ENCODE measurements at regions not wholly inside any gene's neighbourhood (a gene's known extent, or its start where the extent isn't known, plus 50 kb on each side); places are given as distances from the start of the nearest gene placed in this dataset.

- H3K4me1 ChIP-seq (ENCODE audit: insufficient read depth, low read length), result no peaks in the 10 kb centered on the region
- no peaks in the 10 kb centered on the region for H4K20me1 ChIP-seq (ENCODE audit: low read length)
- intact Hi-C loops (cut with micrococcal nuclease), result no loop called here
- no peaks in the 10 kb centered on the region for H3K27me3 ChIP-seq (ENCODE audit: low read length)
- no peak overlapping the region for H3K27ac ChIP-seq (ENCODE audit: low read length)
- ChIA-PET CTCF (no interaction called here), POLR2A (ENCODE audit: unreplicated experiment) (no interaction called here)
- no peak overlapping the region for H2AFZ ChIP-seq (ENCODE audit: low read length)
- no peaks in the 10 kb centered on the region for H3F3A ChIP-seq (ENCODE audit: low read length, unreplicated experiment)
- no TSS peak for BruUV-seq (replicated peaks)
- no peaks in the 10 kb centered on the region for H3K36me3 ChIP-seq (ENCODE audit: low read depth, low read length)
- TF ChIP-seq EZH2 (IDR thresholded peaks at IDR 0.05; ENCODE audit: low read length, unreplicated experiment), result no peak
- no peak for TF ChIP-seq CTCF (conservative IDR thresholded peaks at IDR 0.05; ENCODE audit: low read depth, low read length)
- no peak for TF ChIP-seq EZH2phosphoT487 (IDR thresholded peaks at IDR 0.05; ENCODE audit: borderline replicate concordance, low read length)
- no peak overlapping the region for H3K9ac ChIP-seq (ENCODE audit: low read length)
- H3K4me3 ChIP-seq (ENCODE audit: low read length), result no peak overlapping the region
- no peaks in the 10 kb centered on the region for H3K79me2 ChIP-seq (ENCODE audit: low read length)
- ATAC-seq (no peak), DNase-seq (no peak)
- no peaks in the 10 kb centered on the region for H3K9me2 ChIP-seq (replicated peaks; ENCODE audit: low read length)
- no peaks in the 10 kb centered on the region for H3K9me3 ChIP-seq (ENCODE audit: low read length)
- H3K4me2 ChIP-seq (ENCODE audit: low read length), result no peak overlapping the region
Observed at GRCh38 chr10:83937161-83937560, 202.1 kb upstream of the GHITM start.

GRCh38 chr10:83937826-83938225 lies 201.5 kb upstream of the GHITM start:
- CTCF ChIA-PET, result no interaction called here
- Histone ChIP-seq H2AFZ (ENCODE audit: low read length) (no peak overlapping the region), H3K4me3 (ENCODE audit: low read length) (no peak overlapping the region), H3K9me3 (ENCODE audit: low read length) (no peaks in the 10 kb centered on the region), H3K4me1 (ENCODE audit: insufficient read depth, low read length) (no peaks in the 10 kb centered on the region), H3K27me3 (ENCODE audit: low read length) (no peaks in the 10 kb centered on the region), H3K79me2 (ENCODE audit: low read length) (no peaks in the 10 kb centered on the region), H3K36me3 (ENCODE audit: low read depth, low read length) (no peaks in the 10 kb centered on the region), H3K27ac (ENCODE audit: low read length) (no peak overlapping the region), H3K9ac (ENCODE audit: low read length) (no peak overlapping the region), H3K9me2 (replicated peaks; ENCODE audit: low read length) (no peaks in the 10 kb centered on the region), H3F3A (ENCODE audit: low read length, unreplicated experiment) (no peaks in the 10 kb centered on the region), H4K20me1 (ENCODE audit: low read length) (no peaks in the 10 kb centered on the region), H3K4me2 (ENCODE audit: low read length) (no peak overlapping the region)
- DNase-seq (no peak), ATAC-seq (no peak)
- no TSS peak for BruUV-seq (replicated peaks)
- TF ChIP-seq EZH2 (IDR thresholded peaks at IDR 0.05; ENCODE audit: low read length, unreplicated experiment) (no peak), CTCF (conservative IDR thresholded peaks at IDR 0.05; ENCODE audit: low read depth, low read length) (no peak), EZH2phosphoT487 (IDR thresholded peaks at IDR 0.05; ENCODE audit: borderline replicate concordance, low read length) (no peak)
- intact Hi-C loops (cut with micrococcal nuclease), result no loop called here
- POLR2A ChIA-PET (ENCODE audit: unreplicated experiment), result no interaction called here

- Histone ChIP-seq H3K4me1 (ENCODE audit: insufficient read depth, low read length) (no peaks in the 10 kb centered on the region), H3F3A (ENCODE audit: low read length, unreplicated experiment) (no peaks in the 10 kb centered on the region), H3K36me3 (ENCODE audit: low read depth, low read length) (no peaks in the 10 kb centered on the region), H2AFZ (ENCODE audit: low read length) (no peak overlapping the region), H3K27me3 (ENCODE audit: low read length) (no peaks in the 10 kb centered on the region), H3K9me2 (replicated peaks; ENCODE audit: low read length) (no peaks in the 10 kb centered on the region), H3K4me2 (ENCODE audit: low read length) (no peak overlapping the region), H3K9me3 (ENCODE audit: low read length) (no peaks in the 10 kb centered on the region), H3K9ac (ENCODE audit: low read length) (no peak overlapping the region), H4K20me1 (ENCODE audit: low read length) (no peaks in the 10 kb centered on the region), H3K79me2 (ENCODE audit: low read length) (no peaks in the 10 kb centered on the region), H3K4me3 (ENCODE audit: low read length) (no peak overlapping the region), H3K27ac (ENCODE audit: low read length) (no peak overlapping the region)
- no peak for DNase-seq
- no peak for ATAC-seq
- intact Hi-C loops (cut with micrococcal nuclease), result no loop called here
- TF ChIP-seq CTCF (conservative IDR thresholded peaks at IDR 0.05; ENCODE audit: low read depth, low read length) (no peak), EZH2 (IDR thresholded peaks at IDR 0.05; ENCODE audit: low read length, unreplicated experiment) (no peak), EZH2phosphoT487 (IDR thresholded peaks at IDR 0.05; ENCODE audit: borderline replicate concordance, low read length) (no peak)
- CTCF ChIA-PET, result no interaction called here
- no TSS peak for BruUV-seq (replicated peaks)
- POLR2A ChIA-PET (ENCODE audit: unreplicated experiment), result no interaction called here
Observed at GRCh38 chr10:83941189-83941588, 198.1 kb upstream of the GHITM start.

Measured in PC-3 (cell line).